GM21619 (cell line): ENCODE measurements at regions not wholly inside any gene's neighbourhood (a gene's known extent, or its start where the extent isn't known, plus 50 kb on each side); places are given as distances from the start of the nearest gene placed in this dataset.

Experiments
- ATAC-seq: cut with Tn5 transposase; IDR thresholded peaks from one replicate; pipeline ENCODE4 v1.9.1; 2021; ENCODE audit not compliant: unreplicated experiment

DNA sequence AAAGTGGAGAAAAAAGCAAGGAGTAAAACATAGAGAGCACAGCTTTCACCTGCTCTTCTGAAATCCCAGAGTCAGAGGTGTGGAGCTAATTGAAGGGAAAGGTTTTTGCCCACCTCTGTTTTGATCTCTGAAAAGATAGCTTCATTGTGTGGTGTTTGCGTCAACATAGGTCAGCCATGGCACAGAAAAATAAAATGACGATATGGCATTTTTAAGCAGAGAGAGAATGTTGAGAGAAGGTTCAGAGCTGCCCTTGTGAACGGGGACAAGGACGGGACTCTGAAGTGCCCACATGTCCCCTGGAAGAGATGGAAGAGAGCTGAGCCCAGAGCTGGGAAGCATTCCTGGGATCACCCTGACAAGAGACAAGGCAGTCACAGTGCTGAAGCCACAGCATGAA lies 249.4 kb upstream of the PLSCR5 start:
- ATAC-seq = no peak

DNA sequence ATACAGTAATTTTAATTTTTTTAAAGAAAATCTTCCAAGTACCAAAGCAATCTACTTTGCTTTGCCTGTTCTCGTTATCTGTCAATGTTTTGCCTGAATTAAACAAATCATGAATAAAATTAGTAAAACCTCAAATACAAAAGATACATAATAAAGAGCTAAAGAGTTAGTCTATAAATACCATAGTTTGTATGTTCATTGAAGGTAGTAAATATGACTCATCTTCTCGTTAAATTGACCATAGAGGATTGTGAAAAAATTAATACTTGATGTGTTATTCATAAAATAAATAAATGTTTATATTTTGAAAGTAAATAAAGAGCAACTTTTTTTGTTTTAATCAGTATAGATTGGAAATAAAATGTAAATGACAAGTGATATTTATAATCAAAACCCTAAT lies 246.5 kb upstream of the PLSCR5 start:
- ATAC-seq = no peak

DNA sequence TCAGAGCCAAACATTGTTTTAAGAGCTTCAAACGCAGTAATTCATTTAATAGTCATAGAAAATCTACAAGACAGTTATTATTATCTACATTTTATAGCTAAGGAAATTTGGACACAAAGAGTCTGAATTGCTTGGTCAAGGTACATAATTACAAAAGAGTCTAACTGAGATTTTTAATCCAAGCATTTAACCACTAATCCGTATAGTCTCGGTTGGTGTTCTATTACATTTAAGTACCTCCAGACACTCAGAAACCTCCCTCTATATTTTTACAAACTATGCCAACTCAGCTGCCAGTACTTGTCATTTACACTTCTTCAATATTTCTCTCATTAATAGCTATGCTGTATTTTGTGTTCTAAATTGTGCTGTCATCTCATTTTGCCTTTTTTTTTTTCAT lies 240.2 kb upstream of the PLSCR5 start:
- no peak for ATAC-seq

DNA sequence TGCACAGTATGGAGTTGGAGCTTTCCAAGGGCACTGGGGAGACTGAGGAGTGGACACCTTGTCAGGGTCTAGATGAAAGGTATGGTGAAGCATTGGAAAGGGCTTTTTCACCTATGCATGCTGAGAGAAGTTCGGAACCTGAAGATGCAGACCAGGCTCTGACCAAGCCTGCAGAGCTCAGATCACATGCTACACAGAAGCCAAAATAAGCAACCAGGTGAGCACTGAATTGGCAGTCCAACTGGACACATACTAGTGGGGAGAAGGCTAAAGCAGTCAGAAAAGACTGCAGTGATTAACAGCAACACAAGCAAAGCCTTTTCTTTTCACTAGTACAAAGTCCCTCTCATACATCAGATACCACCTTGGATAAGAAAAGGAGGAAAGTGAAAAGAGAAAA lies 238.3 kb upstream of the PLSCR5 start:
- no peak for ATAC-seq

DNA sequence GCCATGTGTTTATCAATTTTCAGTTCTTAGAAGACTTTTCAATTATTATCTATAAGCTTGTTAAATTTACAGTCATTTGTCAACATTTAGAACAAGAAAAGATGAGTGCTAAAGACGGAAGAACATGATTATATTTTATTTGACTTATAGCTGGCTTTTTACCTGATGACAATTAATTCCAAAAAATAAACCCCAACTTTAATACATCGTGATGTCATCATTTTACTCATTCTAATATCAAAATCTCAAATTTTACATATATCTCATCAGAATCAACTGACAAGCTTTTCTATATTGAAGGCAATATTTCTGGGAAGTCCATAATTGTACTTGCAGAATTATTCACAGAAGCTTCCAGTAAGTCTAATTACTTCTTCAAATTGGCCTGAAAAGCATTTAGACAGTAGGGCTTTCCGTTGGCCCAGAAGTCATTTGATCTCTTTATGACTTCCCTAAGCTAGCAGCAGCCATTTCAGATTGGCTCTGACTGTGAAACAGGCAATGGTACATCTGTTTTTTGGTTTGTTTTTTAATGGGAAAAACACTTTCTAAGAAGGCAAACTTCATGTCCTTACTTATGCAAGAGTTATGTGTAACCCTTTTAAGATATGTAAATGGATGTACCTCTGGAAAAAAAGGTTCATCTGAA lies 234.7 kb upstream of the PLSCR5 start:
- no peak for ATAC-seq

DNA sequence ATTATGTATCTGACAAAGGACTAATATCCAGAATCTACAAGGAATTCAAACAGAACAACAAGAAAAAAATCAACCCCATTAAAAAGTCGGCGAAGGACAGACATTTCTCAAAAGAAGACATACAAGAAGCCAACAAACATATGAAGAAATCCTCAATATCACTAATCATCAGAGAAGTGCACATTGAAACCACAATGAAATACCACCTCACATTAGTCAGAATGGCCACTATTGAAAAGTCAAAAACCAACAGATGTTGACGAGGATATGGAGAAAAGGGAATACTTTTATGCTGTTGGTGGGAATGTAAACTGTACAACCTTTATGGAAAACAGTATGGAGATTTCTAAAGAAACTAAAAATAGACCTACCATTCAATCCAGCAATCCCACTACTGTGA lies 233.1 kb upstream of the PLSCR5 start:
- no peak for ATAC-seq

DNA sequence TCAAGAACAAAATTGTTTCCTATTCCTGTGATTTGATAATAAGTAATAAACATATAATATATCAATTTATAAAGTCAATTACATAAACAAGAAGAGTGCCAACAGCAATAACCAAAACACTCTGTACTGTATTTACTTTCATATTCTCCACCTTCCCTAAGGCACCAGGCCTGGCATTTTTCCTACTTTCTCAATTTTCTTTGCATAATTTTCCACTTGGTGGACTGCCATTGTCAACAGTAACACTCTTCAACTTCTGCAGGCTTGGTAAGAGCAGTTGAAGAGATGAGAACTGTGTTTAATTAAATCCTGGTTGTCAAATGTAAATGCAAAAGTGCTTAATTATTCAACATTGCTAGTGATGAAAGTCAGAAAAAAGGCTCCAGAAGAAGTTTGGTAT lies 229.8 kb upstream of the PLSCR5 start:
- no peak for ATAC-seq

DNA sequence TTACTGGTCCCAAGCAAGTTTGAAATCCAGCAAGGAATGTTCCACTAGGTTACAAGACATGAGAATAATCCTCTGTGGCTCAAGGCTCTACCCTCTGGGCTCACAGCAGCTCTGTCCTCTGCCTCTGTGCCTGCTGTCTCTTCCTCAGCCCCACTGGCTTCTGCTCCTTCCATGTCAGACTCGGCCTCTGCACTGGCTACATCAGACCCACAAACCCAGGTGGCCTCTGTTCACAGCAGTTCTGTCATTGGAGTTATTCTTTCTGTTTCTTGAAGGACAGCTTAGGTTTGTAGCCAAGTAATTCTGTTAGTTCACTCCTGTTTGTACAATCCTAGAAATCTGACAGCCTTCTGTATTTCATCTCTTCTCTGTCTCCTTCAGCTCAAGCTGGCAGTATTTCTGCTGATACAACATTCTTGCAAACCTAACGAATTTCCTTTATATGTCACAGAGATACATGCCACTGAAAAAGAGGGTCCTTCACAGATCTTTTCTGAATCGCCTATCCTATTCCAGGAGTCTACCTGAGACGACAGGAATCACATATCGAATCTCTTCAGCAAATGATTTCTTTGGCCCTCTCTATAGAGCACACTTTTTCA lies 227.8 kb upstream of the PLSCR5 start:
- ATAC-seq = no peak

DNA sequence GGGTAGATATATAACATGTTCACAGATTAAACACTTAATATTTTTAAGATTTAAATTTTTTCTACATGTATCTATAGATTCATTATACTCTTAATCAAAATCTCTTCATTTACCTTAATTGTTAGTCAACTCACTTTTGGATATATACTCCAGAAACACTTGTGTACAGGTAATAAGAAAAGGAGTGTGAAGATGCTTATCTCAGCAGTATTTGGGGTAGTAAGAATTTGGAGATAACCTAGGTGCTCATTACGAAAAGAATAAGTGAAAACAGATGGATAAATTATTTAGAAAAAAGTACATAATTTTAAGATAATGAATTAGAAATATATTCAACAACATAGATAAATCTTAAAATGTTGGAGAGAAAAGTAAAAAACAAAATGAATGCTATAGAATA lies 226.5 kb upstream of the PLSCR5 start:
- ATAC-seq = no peak

DNA sequence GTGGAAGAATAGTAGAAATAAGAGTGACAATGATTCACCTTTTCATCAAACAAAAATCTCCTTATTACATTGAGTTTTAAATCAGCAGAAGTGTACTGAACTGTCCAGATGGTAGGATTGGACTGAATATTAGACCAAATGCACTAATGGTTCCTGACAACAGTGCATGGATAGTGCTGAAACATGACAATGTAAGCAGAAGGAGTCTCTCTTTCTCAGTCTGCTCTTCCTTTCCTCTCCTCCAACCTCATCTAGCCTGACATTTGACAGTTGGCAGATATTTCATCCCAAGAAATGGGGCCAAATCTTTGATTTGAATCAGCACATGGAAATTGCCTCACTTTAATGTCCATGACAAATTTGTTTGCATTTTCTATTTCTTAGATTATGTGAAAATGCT lies 225.1 kb upstream of the PLSCR5 start:
- ATAC-seq = no peak

DNA sequence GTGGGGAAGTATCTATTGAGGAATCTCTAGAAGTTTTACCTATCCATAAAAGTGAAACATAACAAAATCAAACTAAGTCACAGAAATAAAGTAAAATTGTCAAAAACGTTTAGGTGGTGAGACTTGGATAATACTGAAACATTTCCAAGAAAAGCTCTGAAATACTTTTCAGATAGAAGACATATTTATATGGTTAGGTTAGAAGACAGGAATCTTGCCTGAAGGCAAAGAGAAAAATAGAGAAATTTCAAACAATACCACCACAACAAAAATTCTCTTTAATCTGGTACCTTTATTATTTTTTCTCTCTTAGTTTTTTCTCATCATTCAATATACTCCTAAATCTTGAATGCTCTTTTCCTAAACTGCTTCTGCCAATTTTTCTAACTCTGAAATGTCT lies 222.7 kb upstream of the PLSCR5 start:
- no peak for ATAC-seq

DNA sequence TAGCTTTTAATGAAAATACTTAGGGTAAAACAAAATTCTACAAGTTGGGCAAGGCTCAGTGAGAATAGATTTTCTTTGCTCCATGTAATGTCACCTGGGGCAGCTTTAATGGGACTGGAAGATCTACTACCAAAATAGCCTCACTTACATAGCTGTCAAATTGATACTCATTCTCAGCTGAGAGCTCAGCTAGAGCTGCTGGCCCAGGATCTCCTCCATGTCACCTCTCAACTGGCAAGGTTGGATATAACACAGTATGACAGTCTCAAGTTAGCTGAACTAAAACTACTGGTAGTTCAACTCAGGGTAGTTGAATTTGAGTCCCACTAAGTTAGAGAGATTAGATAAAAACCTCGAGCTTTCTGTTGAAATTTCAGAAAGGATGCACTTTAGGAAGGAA lies 218.5 kb upstream of the PLSCR5 start:
- ATAC-seq = no peak

DNA sequence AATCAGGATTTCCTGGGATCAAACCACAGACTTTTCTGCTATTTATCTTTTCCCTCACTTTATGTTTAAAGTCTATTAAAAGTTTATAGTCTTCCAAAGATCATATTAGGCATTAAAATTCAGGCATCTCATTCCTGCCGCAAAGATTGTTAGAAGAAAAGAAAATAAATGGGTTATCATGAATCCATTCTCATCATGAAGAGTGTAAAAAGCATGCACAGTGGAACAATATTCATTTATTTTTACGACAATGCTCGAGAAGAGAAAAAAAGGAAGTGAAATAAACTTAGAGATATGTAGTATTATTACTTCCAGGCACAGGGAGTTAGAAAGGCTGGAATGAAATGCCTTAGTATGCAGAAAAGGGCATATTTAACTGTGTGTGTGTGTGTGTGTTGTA lies 213.7 kb upstream of the PLSCR5 start:
- no peak for ATAC-seq

DNA sequence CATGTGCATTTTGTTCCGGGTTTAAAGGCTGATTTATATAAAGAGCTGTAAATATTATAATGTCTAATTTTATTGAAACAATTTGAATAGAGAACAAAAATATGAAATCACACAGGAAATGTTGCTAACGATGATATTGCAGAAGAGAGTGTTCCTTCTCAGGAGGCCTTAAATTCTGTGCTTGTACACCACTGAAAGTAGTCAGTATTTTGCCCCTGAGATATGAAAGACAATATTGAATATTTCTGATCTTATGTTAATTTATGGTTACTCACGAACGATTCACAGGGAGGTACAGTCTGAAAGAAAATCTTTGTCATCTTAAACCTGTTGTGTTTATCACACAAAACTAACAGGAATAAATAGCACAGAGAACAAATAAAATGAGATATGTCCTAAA lies 213.2 kb upstream of the PLSCR5 start:
- ATAC-seq = no peak

DNA sequence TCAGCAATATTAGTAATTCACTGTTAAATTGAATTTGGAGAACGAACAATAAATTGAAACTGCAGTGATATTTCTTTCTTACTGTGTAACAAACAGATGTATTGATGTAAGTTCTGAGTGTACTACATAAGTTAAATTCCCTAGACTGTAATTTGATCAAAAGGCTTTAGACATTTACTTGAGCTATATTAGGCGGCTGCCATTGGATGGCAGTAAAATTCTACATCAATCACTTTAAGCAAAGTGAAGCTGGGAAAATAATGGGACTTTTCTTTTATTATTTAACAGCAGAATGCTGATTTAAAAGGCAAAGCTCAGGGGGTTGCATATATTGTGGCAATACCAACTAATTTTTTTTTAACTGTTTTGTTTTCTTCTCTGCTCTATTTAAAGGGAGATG lies 212.6 kb upstream of the PLSCR5 start:
- ATAC-seq = no peak

DNA sequence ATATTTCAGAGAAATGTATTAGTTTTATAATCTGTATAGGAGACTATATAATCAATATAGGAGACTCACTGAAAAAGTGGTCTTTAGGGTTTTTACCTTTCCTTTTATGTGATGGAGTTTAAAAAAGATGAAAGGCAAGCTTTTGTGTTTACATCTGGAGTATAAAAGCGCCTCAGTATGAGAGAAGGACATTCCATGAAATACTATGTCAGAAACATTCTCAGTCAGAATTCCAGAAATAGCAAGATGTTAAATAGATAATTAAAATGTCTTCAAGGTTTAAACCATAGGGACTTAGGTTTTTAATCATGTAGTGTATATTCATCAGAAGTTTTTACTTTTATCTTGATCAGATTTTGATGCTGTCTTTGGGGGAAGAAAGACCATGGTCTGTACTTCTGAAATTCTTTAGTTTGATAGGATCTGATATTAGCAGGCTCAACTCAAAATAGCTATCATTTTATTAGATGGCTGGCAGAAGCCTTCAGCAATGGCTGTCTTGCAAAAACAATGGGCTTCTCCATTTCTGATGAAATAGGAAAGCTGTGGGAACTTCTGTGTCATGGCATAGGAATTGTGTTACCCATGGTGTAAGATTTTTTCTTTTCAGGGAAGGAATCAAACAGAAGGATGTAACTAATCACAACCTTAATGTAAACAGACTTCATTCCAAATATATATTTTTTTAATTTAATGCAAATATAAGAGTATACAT lies 209.6 kb upstream of the PLSCR5 start:
- no peak for ATAC-seq

DNA sequence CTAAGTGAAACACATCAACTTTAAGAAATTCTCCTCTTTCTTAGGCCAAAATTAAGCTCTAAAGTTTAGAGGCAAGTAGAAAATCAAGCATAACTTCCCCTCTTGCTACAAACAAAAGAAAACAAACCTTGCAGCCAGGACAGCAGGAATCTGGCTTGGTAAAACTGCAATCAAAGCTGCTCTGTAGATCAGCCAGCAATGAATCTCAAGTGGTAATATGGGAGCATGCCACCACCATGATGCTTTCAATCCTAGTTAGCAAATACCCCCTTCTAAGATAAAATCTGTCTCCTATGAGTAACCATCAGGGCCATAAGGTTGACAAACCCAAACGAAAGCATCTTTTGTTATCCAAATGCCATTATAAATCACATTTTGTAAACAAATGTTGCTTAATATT lies 208.3 kb upstream of the PLSCR5 start:
- no peak for ATAC-seq

DNA sequence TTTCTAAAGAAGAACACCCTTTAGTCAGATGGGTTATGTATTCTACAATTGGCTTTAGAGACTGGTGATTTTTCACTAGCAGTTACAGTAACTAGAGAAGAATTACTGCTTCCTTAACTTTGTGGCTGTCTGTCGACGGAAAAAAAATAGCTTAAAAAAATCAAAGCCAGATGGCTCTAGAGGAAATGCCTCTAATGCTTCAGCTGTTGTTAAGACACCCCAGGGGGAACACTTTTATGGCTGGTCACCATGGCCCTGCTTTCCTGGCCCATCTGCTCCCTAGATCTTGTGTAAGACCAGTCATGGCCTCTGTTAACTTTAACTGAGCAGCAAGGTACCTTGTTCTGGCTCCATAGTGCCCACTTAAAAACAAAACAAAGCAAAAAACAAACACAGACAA lies 198.6 kb upstream of the PLSCR5 start:
- no peak for ATAC-seq

DNA sequence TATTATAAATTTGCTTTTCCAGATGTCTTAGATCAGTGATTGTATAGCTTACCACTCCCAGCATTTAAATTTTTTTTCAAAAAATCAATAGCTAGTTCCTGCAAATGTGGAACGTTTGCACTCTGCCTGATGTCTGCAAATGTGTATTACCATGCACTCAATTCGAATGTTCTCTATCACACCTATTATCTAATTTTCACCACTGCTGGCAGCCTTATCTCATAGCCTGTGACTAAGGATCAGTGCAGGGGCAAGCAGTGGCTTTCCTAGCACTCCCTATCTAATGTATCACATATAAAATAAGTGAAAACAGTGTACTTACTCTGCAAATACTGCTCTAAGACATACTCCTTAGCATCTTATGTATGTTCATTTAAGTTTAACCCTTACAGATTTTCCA lies 196.3 kb upstream of the PLSCR5 start:
- no peak for ATAC-seq

DNA sequence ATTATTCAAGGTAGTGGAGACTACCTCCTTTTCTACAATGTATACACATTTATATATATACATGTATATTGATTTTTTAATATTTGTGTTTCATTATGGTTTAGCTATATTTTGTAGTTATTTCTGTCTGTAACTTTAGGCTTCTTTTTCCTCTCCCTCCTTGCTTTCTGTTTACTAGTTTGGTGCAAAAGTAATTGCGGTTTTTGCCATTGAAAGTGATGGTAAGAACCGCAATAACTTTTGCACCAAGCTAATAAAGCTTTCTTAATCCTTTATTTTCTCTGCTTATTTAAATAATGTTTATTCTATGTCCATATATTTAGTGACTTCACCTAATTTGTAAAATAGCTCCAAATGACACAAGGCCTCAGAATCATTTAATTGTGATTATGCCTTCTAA lies 195.3 kb upstream of the PLSCR5 start:
- ATAC-seq = no peak

DNA sequence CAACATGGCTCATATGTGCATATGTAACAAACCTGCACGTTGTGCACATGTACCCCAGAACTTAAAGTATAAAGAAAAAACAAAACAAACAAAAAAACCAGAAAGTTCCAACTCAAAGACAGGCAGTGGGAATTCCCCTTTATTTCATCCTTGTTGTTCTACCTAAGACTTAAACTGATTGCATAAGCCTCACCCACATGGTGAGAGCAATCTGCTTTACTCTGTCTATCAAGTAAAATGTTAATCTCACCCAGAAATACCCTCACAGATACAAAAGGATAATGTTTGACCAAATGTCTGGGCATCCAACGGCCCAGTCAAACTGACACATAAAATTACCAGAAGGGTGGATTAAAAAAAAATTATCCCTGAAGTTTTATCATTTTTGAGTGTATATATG lies 190.9 kb upstream of the PLSCR5 start:
- ATAC-seq = no peak

DNA sequence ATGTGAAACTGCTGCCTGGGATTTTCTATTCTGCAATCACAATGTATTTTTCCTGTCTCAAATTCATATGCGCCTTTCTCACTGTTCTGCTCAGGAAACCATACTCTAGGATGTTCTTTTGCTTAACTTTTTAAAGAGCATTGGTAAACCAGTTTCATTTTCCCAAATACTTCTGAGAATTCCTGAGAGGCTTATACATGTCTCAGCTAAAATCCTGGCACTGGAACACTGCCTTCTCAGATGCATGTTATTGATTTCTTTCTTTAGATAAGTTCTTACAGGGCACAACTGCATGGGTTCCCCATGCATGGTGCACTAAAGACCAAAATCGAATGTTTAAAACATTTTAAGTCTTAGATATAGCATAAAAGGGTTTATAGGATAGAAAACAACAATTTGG lies 178.3 kb upstream of the PLSCR5 start:
- no peak for ATAC-seq

DNA sequence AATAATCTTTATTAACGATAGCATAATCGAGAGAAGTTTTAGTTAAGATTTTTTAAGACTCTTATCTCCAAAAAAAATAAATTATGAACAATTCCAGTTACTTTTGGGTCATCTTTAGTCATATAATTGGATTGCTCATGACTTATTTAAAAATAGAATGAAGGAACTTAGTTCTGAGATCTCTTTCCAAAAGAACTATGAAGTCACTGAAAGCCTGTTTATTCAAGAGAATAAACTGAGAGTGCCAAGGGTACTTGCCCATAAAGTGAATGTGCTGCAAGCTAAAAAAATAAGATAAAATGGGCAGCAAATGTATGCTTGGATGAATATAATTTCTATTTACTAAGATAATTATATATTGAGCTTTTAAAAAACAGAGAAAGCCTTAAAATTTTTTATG lies 176.5 kb upstream of the PLSCR5 start:
- no peak for ATAC-seq
